ENCODE measurements at regions not wholly inside any gene's neighbourhood (a gene's known extent, or its start where the extent isn't known, plus 50 kb on each side); places are given as distances from the start of the nearest gene placed in this dataset.

DNA sequence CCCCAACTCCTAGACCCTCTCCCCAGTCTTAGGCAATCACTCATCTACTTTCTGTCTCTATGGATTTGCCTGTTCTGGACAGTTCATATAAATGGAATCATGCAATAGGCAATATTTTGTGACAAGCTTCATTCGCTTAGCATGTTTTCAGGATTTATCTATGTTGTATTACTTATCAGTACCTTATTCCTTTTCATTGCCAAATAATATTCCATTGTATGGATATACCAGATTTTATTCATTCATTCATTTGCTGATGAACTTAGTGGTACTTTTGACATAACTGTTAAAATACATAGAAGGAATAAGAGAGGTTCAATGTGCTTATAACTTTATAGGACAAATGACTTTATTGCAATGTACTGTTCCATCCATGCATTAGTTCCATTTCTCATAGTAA lies 231.0 kb downstream of the SNX10 start:
- TF ChIP-seq, protein P1, sequence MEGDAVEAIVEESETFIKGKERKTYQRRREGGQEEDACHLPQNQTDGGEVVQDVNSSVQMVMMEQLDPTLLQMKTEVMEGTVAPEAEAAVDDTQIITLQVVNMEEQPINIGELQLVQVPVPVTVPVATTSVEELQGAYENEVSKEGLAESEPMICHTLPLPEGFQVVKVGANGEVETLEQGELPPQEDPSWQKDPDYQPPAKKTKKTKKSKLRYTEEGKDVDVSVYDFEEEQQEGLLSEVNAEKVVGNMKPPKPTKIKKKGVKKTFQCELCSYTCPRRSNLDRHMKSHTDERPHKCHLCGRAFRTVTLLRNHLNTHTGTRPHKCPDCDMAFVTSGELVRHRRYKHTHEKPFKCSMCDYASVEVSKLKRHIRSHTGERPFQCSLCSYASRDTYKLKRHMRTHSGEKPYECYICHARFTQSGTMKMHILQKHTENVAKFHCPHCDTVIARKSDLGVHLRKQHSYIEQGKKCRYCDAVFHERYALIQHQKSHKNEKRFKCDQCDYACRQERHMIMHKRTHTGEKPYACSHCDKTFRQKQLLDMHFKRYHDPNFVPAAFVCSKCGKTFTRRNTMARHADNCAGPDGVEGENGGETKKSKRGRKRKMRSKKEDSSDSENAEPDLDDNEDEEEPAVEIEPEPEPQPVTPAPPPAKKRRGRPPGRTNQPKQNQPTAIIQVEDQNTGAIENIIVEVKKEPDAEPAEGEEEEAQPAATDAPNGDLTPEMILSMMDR (IDR thresholded peaks at IDR 0.05; ENCODE audit: extremely low read depth, low read depth, low read length), result no peak
- H3K4me3 ChIP-seq (ENCODE audit: insufficient read depth, low read length), result no peak overlapping the region
- no peaks in the 10 kb centered on the region for H3K79me2 ChIP-seq (ENCODE audit: insufficient read depth, low read length)
- no peak overlapping the region for H3K27ac ChIP-seq (ENCODE audit: low read depth, low read length)
- H3K9me3 ChIP-seq (ENCODE audit: low read depth, low read length), result no peaks in the 10 kb centered on the region
- H3K4me1 ChIP-seq (ENCODE audit: insufficient read depth, low read length), result no peaks in the 10 kb centered on the region
- no peaks in the 10 kb centered on the region for H3K36me3 ChIP-seq (ENCODE audit: insufficient read depth, low read length)
- H2AFZ ChIP-seq (ENCODE audit: low read length), result no peak overlapping the region
- no peak overlapping the region for H3K4me2 ChIP-seq (ENCODE audit: insufficient read depth, low read length)
- H3K27me3 ChIP-seq (ENCODE audit: insufficient read depth, low read length), result no peaks in the 10 kb centered on the region
- no peaks in the 10 kb centered on the region for H4K20me1 ChIP-seq (ENCODE audit: insufficient read depth, low read length)
- DNase-seq (ENCODE audit: insufficient read length, low spot score, missing footprints), result no peak

DNA sequence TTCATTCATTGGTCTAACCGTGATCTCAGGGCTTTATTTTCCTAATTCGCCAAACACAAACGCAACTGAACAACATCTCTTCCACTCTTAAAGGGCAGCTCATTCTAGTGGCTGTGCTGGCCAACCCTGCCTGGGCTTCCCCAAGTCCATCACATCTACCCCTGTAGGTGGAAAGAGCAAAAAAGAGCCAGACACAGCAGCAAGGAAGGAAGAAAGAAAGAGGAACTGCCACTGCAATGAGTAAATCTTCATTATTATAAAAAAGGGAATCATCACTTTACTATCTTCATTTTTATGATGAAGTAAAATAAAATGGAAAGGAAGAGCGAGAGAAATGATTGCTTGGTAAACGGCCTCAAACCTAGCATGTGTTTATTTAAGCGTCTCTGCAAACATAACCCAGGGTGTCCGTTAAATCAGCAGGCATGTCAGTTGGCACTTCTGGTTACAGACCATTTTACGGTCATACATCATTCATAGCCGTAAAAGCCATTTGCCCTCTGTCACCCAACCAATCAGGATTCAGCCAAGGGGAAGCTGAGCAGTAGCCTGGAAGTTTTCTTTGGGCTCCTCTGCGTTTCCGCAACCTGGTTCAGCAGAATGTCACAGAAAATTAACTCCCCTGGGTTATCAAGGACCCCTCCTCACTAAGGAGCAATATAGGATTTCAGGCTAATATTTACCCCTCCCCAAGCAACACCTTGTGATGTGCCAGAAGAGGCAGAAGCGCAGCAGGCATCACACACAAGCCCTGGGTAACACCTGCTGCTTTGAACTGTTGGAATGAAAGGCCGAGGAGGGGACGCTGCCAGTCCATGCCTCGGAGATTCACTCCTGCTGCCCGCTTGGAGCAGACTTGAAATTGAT lies 234.0 kb downstream of the SNX10 start:
- Histone ChIP-seq H4K20me1 (ENCODE audit: insufficient read depth, low read length) (no peaks in the 10 kb centered on the region), H3K4me1 (ENCODE audit: insufficient read depth, low read length) (no peaks in the 10 kb centered on the region), H3K79me2 (ENCODE audit: insufficient read depth, low read length) (no peaks in the 10 kb centered on the region), H3K4me2 (ENCODE audit: insufficient read depth, low read length) (no peak overlapping the region), H3K27me3 (ENCODE audit: insufficient read depth, low read length) (no peaks in the 10 kb centered on the region), H3K27ac (ENCODE audit: low read depth, low read length) (no peak overlapping the region), H3K9me3 (ENCODE audit: low read depth, low read length) (no peaks in the 10 kb centered on the region), H3K4me3 (ENCODE audit: insufficient read depth, low read length) (no peak overlapping the region), H3K36me3 (ENCODE audit: insufficient read depth, low read length) (no peaks in the 10 kb centered on the region), H2AFZ (ENCODE audit: low read length) (no peak overlapping the region)
- TF ChIP-seq, protein P1 (IDR thresholded peaks at IDR 0.05; ENCODE audit: extremely low read depth, low read depth, low read length), result no peak
- no peak for DNase-seq (ENCODE audit: insufficient read length, low spot score, missing footprints)

DNA sequence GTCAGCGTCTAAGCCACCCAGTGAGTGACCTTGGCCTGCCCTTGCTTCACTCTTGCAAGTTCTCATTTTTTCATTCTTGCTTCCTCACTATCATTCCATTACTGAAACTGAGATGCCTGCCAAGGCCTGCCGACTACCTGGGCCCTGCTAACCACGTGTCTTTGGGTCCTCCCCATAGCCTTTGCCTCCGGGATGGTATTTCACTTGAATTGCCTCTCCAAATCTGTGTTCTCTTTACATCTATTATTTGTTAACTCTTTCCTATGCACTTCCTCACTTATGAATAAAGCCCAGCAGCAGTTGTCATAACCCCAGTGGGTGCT lies 234.6 kb downstream of the SNX10 start:
- Histone ChIP-seq H3K36me3 (ENCODE audit: insufficient read depth, low read length) (no peaks in the 10 kb centered on the region), H3K27me3 (ENCODE audit: insufficient read depth, low read length) (no peaks in the 10 kb centered on the region), H3K9me3 (ENCODE audit: low read depth, low read length) (no peaks in the 10 kb centered on the region), H3K79me2 (ENCODE audit: insufficient read depth, low read length) (no peaks in the 10 kb centered on the region), H3K27ac (ENCODE audit: low read depth, low read length) (no peak overlapping the region), H3K4me2 (ENCODE audit: insufficient read depth, low read length) (no peak overlapping the region), H4K20me1 (ENCODE audit: insufficient read depth, low read length) (no peaks in the 10 kb centered on the region), H3K4me1 (ENCODE audit: insufficient read depth, low read length) (no peaks in the 10 kb centered on the region), H2AFZ (ENCODE audit: low read length) (no peak overlapping the region), H3K4me3 (ENCODE audit: insufficient read depth, low read length) (no peak overlapping the region)
- TF ChIP-seq, protein P1 (IDR thresholded peaks at IDR 0.05; ENCODE audit: extremely low read depth, low read depth, low read length), result no peak
- no peak for DNase-seq (ENCODE audit: insufficient read length, low spot score, missing footprints)

DNA sequence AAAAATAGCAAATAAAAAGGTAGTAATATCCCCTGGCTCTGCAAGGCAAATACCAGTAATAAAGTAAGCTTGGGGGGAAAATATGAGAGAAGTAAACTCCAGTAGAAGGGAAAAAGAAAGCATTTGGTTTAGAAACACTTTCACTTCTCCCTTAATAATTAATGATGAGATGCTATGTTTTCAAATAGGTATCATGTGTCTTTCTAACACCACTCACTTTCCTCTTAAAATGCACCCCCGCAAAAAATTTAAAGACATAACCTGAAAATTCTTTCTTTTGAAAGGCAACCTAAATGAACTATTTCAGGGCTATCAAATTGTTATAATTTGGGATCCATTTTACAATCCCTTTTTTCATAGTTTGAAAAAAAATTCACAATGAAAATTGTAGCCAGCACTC lies 240.3 kb downstream of the SNX10 start:
- TF ChIP-seq, protein P1 (IDR thresholded peaks at IDR 0.05; ENCODE audit: extremely low read depth, low read depth, low read length), result no peak
- DNase-seq (ENCODE audit: insufficient read length, low spot score, missing footprints), result no peak
- Histone ChIP-seq H2AFZ (ENCODE audit: low read length) (no peak overlapping the region), H3K4me2 (ENCODE audit: insufficient read depth, low read length) (no peak overlapping the region), H3K79me2 (ENCODE audit: insufficient read depth, low read length) (no peaks in the 10 kb centered on the region), H4K20me1 (ENCODE audit: insufficient read depth, low read length) (no peaks in the 10 kb centered on the region), H3K4me3 (ENCODE audit: insufficient read depth, low read length) (no peak overlapping the region), H3K9me3 (ENCODE audit: low read depth, low read length) (no peaks in the 10 kb centered on the region), H3K36me3 (ENCODE audit: insufficient read depth, low read length) (no peaks in the 10 kb centered on the region), H3K4me1 (ENCODE audit: insufficient read depth, low read length) (no peaks in the 10 kb centered on the region), H3K27ac (ENCODE audit: low read depth, low read length) (no peak overlapping the region), H3K27me3 (ENCODE audit: insufficient read depth, low read length) (no peaks in the 10 kb centered on the region)
